ENCODE measurements at regions not wholly inside any gene's neighbourhood (a gene's known extent, or its start where the extent isn't known, plus 50 kb on each side); places are given as distances from the start of the nearest gene placed in this dataset.

GRCh38 chr22:47322854-47323253 is 560.4 kb downstream of the TBC1D22A start:
- TF ChIP-seq CTCF (IDR thresholded peaks at IDR 0.05), result no peak
- no peak for TF ChIP-seq EZH2 (IDR thresholded peaks at IDR 0.05; ENCODE audit: borderline replicate concordance, insufficient read depth, low read depth, low read length, poor library complexity, severe bottlenecking)
